ENCODE measurements at regions not wholly inside any gene's neighbourhood (a gene's known extent, or its start where the extent isn't known, plus 50 kb on each side); places are given as distances from the start of the nearest gene placed in this dataset.

GRCh38 chr1:82542141-82542540, 741.4 kb downstream of the ADGRL2 start:
- no peak for DNase-seq

- DNase-seq: no peak
Measured at GRCh38 chr1:82540006-82540405, 739.3 kb downstream of the ADGRL2 start.

GRCh38 chr1:82538876-82539275, 738.1 kb downstream of the ADGRL2 start:
- DNase-seq: no peak

GRCh38 chr1:82534996-82535395, 734.3 kb downstream of the ADGRL2 start:
- no peak for DNase-seq

- no peak for DNase-seq
Measured at GRCh38 chr1:82525378-82525777, 724.6 kb downstream of the ADGRL2 start.

GRCh38 chr1:82520611-82521010, 719.9 kb downstream of the ADGRL2 start:
- no peak for DNase-seq

GRCh38 chr1:82517586-82517985, 716.9 kb downstream of the ADGRL2 start:
- peak in 23 of 56 donors; percentile 0 to 46 (median 11) for DNase-seq

- no peak for DNase-seq
Measured at GRCh38 chr1:82515650-82516049, 714.9 kb downstream of the ADGRL2 start.

GRCh38 chr1:82511441-82511840, 710.7 kb downstream of the ADGRL2 start:
- DNase-seq: no peak

- DNase-seq: no peak
Measured at GRCh38 chr1:82510431-82510830, 709.7 kb downstream of the ADGRL2 start.

- no peak for DNase-seq
Measured at GRCh38 chr1:82507011-82507410, 706.3 kb downstream of the ADGRL2 start.

- no peak for DNase-seq
Measured at GRCh38 chr1:82503822-82504221, 703.1 kb downstream of the ADGRL2 start.

- no peak for DNase-seq
Measured at GRCh38 chr1:82499022-82499421, 698.3 kb downstream of the ADGRL2 start.

GRCh38 chr1:82494117-82494516, 693.4 kb downstream of the ADGRL2 start:
- no peak for DNase-seq

- DNase-seq: no peak
Measured at GRCh38 chr1:82492159-82492558, 691.4 kb downstream of the ADGRL2 start.

- no peak for DNase-seq
Measured at GRCh38 chr1:82491301-82492048, 690.7 kb downstream of the ADGRL2 start.

- no peak for DNase-seq
Measured at GRCh38 chr1:82487778-82488177, 687.0 kb downstream of the ADGRL2 start.

GRCh38 chr1:82486969-82487368, 686.2 kb downstream of the ADGRL2 start:
- DNase-seq: no peak

GRCh38 chr1:82486468-82486867, 685.7 kb downstream of the ADGRL2 start:
- no peak for DNase-seq

GRCh38 chr1:82485591-82486369, 685.0 kb downstream of the ADGRL2 start:
- peak in 13 of 56 donors; percentile 1 to 25 (median 5) for DNase-seq

- no peak for DNase-seq
Measured at GRCh38 chr1:82483146-82483545, 682.4 kb downstream of the ADGRL2 start.

GRCh38 chr1:82478916-82479315, 678.2 kb downstream of the ADGRL2 start:
- no peak for DNase-seq

Data from amygdala (tissue), 56 donors.